ENCODE measurements at regions not wholly inside any gene's neighbourhood (a gene's known extent, or its start where the extent isn't known, plus 50 kb on each side); places are given as distances from the start of the nearest gene placed in this dataset.

DNA sequence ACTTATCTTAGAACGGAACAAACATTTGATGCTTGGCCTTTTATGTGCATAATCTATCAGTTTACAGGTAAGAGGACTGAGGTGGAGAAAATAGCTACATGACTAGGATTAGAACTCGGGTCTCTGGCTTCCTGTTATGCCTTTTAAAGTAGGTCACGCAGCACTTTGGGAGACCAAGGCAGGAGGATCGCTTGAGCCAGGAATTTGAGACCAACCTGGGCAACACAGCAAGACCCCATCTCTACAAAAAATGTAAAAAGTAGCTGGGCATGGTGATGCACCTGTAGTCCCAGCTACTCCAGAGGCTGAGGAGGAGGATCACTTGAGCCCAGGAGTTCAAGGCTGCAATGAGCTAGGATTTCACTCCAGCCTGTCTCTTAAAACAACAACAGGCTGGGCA, 81.9 kb upstream of the AKT3 start:
- no peak overlapping the region for H3K4me3 ChIP-seq (ENCODE audit: low read length in 2 of 2)
- no peaks in the 10 kb centered on the region for H3K4me1 ChIP-seq (ENCODE audit: control insufficient read depth in 2 of 2, insufficient read depth in 2 of 2, low read length in 2 of 2)
- H3K27ac ChIP-seq (ENCODE audit: low read depth in 2 of 2, low read length in 2 of 2): no peak overlapping the region
- no peaks in the 10 kb centered on the region for H3K27me3 ChIP-seq (ENCODE audit: control insufficient read depth in 2 of 2, insufficient read depth in 2 of 2, low read length in 2 of 2)
- H3K9me3 ChIP-seq (ENCODE audit: control insufficient read depth in 2 of 2, low read length in 2 of 2): no peaks in the 10 kb centered on the region
- no peaks in the 10 kb centered on the region for H3K36me3 ChIP-seq (ENCODE audit: control insufficient read depth in 2 of 2, insufficient read depth in 2 of 2, low read length in 2 of 2)
- H3K9ac ChIP-seq (ENCODE audit: low read depth in 1 of 2, low read length in 2 of 2): no peak overlapping the region

DNA sequence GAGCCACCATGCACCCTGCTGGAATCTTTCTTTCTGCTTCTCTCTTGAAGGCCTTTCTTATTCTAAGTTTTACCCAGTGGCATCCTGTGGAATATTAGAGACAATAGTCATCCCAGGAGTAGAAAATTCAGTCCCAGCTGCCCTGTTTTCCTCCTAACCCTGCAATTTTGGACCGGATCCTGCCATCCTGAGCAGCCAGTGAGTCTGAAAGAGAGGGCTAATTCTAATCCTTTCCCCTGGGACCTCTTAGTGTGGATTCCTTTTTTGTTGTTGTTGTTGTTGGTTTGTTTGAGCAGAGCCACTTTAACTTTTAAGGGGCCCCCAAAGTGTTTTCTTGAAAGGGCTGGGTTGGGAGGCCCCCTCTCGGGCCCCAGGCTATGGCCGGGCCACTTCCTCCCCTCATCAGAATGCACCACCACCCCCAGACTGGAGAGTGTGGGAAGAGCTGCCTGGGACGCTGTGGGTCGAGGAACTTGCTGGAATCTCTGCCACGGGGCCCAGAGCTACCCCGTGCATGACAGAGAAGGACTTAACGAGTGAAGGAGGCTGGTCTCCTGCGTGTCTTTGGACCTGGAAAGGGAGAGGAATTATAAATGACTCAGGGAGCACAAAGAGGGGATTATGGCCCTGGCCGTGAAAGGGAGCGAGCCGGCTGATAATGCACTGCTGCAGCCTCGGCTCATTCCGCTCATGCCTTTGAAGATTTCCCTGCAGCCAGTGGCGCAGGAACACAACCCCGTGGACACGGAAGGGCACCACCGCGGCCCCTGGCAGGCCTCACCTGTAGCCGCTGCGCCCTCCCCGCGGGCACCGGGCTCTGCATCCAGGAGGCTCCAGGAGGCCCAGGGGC, 81.0 kb upstream of the AKT3 start:
- Histone ChIP-seq H3K27me3 (ENCODE audit: control insufficient read depth in 2 of 2, insufficient read depth in 2 of 2, low read length in 2 of 2) (no peaks in the 10 kb centered on the region), H3K36me3 (ENCODE audit: control insufficient read depth in 2 of 2, insufficient read depth in 2 of 2, low read length in 2 of 2) (no peaks in the 10 kb centered on the region), H3K9me3 (ENCODE audit: control insufficient read depth in 2 of 2, low read length in 2 of 2) (no peaks in the 10 kb centered on the region), H3K27ac (ENCODE audit: low read depth in 2 of 2, low read length in 2 of 2) (no peak overlapping the region), H3K9ac (ENCODE audit: low read depth in 1 of 2, low read length in 2 of 2) (no peak overlapping the region), H3K4me3 (ENCODE audit: low read length in 2 of 2) (no peak overlapping the region), H3K4me1 (ENCODE audit: control insufficient read depth in 2 of 2, insufficient read depth in 2 of 2, low read length in 2 of 2) (no peaks in the 10 kb centered on the region)

DNA sequence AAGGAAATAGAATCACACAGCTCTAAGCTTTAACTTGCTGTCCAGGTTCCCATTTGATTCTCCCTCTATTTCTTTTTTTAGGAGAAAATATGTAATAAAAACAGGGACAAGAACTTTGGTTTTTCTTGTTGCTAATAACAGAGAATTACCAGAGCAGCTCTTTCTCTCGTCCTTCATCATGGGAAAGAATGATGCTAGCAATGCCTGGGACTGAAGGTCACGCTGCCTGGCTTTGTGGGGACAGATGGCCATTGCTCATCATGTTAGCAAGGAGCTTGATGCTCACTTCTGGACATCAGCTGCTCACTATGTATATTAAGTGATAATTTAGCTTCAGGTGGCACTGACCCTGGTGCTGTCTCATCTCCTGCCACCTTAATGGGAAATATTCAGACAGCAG, 77.3 kb upstream of the AKT3 start:
- Histone ChIP-seq H3K4me1 (ENCODE audit: control insufficient read depth in 2 of 2, insufficient read depth in 2 of 2, low read length in 2 of 2) (no peaks in the 10 kb centered on the region), H3K4me3 (ENCODE audit: low read length in 2 of 2) (no peak overlapping the region)

DNA sequence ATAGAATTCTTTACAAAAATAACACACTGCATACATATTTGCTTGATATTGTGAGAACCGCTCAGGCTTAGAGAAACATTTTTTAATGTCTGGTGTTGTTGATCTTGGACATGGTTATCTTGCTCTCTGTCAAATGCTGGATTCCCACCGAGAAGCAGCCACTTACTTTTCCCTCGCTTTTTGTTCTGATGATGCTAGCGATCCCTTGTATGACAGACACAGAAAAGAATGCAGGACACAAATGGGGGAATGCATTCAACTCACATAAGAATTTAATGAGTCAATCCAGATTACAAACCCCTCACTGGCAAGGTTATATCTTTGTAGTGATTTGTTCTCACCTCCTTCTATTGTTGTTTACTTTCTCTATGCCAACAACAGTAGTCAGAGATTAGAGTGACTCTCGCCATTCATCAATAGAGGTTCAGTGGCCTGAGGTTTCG, 76.8 kb upstream of the AKT3 start:
- H3K9ac ChIP-seq (ENCODE audit: low read depth in 1 of 2, low read length in 2 of 2): no peak overlapping the region
- no peak overlapping the region for H3K27ac ChIP-seq (ENCODE audit: low read depth in 2 of 2, low read length in 2 of 2)
- no peaks in the 10 kb centered on the region for H3K27me3 ChIP-seq (ENCODE audit: control insufficient read depth in 2 of 2, insufficient read depth in 2 of 2, low read length in 2 of 2)
- H3K4me3 ChIP-seq (ENCODE audit: low read length in 2 of 2): no peak overlapping the region
- H3K4me1 ChIP-seq (ENCODE audit: control insufficient read depth in 2 of 2, insufficient read depth in 2 of 2, low read length in 2 of 2): no peaks in the 10 kb centered on the region
- H3K9me3 ChIP-seq (ENCODE audit: control insufficient read depth in 2 of 2, low read length in 2 of 2): no peaks in the 10 kb centered on the region
- no peaks in the 10 kb centered on the region for H3K36me3 ChIP-seq (ENCODE audit: control insufficient read depth in 2 of 2, insufficient read depth in 2 of 2, low read length in 2 of 2)

More for the DNA sequence above, 77.3 kb upstream of the AKT3 start:
- H3K9ac ChIP-seq (ENCODE audit: low read depth in 1 of 2, low read length in 2 of 2): no peak overlapping the region
- H3K36me3 ChIP-seq (ENCODE audit: control insufficient read depth in 2 of 2, insufficient read depth in 2 of 2, low read length in 2 of 2): no peaks in the 10 kb centered on the region
- H3K27ac ChIP-seq (ENCODE audit: low read depth in 2 of 2, low read length in 2 of 2): no peak overlapping the region
- H3K27me3 ChIP-seq (ENCODE audit: control insufficient read depth in 2 of 2, insufficient read depth in 2 of 2, low read length in 2 of 2): no peaks in the 10 kb centered on the region
- no peaks in the 10 kb centered on the region for H3K9me3 ChIP-seq (ENCODE audit: control insufficient read depth in 2 of 2, low read length in 2 of 2)

DNA sequence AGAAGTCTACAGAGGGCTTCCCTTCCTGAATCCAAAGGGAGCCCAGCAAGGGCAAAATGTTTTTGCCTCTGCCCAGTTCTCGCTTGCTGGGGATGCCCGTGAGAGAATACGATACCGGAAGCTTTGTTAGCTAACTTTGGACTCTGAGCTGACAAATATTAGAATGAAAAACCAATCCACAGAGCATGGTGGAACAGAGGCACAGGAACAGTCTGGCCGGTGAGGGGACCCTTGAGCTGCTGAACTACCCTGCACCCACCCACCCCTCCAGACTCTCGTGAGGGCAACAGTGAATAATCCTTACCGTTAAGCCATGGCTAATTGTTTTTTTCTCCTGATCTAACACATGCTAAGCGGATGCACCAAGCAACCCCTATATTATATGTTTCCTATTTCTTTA, 76.3 kb upstream of the AKT3 start:
- H3K4me3 ChIP-seq (ENCODE audit: low read length in 2 of 2): no peak overlapping the region
- H3K27ac ChIP-seq (ENCODE audit: low read depth in 2 of 2, low read length in 2 of 2): no peak overlapping the region
- no peaks in the 10 kb centered on the region for H3K36me3 ChIP-seq (ENCODE audit: control insufficient read depth in 2 of 2, insufficient read depth in 2 of 2, low read length in 2 of 2)
- no peaks in the 10 kb centered on the region for H3K4me1 ChIP-seq (ENCODE audit: control insufficient read depth in 2 of 2, insufficient read depth in 2 of 2, low read length in 2 of 2)
- no peaks in the 10 kb centered on the region for H3K27me3 ChIP-seq (ENCODE audit: control insufficient read depth in 2 of 2, insufficient read depth in 2 of 2, low read length in 2 of 2)
- no peaks in the 10 kb centered on the region for H3K9me3 ChIP-seq (ENCODE audit: control insufficient read depth in 2 of 2, low read length in 2 of 2)
- H3K9ac ChIP-seq (ENCODE audit: low read depth in 1 of 2, low read length in 2 of 2): no peak overlapping the region

DNA sequence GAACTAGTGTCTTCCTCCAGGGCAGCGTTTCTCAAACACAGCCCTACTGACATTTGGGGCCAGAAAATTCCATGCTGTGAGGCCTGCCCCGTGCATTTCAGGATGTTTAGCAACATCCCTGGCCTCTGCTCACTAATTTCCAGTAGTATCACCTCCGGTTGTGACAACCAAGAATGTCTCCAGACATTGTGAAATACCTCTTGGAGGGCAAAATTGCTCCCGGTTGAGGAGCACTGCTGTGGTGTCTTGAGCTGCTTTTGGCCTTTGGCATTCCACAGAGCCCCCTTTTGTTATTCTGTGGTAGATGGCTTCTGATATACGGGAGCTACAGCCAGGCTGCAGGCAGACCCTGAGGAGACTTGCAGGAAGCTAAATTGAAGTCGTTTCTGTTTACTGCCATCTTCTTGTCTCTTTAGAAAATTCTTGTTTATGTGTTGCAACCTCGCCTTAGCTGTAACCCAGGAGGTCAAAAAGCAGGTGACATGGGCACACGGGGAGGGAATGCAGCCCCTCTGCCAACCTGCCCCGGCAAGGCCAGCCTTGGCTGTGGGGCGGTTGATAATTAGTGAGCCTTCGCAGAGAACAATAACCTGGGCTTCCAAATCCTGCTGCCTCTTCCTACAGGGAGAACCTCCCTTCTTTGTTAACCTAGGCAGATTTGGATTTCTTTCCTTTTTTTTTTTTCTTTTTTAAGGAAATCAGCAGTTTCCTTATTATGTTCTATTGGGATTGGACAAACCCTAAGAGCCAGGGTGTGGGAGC, 74.7 kb upstream of the AKT3 start:
- H3K27me3 ChIP-seq (ENCODE audit: control insufficient read depth in 2 of 2, insufficient read depth in 2 of 2, low read length in 2 of 2): no peaks in the 10 kb centered on the region
- H3K27ac ChIP-seq (ENCODE audit: low read depth in 2 of 2, low read length in 2 of 2): no peak overlapping the region

DNA sequence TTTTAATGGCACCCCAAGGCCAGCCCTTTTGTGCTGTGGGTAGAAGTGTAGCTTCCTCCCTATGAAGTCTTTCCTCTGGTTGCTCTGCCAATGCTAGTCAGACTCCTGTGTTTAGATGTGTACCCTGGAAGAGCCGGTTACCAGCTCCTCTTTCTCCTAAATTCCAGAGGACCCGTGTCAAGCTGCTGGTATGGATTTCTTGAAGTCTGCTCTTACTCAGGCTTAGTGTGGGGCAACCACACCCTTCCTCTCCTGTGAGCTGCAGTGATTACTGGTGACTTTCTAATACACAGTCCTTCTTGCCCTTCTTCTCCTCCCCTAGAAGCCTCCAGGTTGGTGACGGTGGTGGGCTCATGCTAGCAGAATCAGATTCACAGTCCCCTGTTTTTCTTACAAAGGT, 74.1 kb upstream of the AKT3 start:
- Histone ChIP-seq H3K9me3 (ENCODE audit: control insufficient read depth in 2 of 2, low read length in 2 of 2) (no peaks in the 10 kb centered on the region), H3K27ac (ENCODE audit: low read depth in 2 of 2, low read length in 2 of 2) (no peak overlapping the region), H3K36me3 (ENCODE audit: control insufficient read depth in 2 of 2, insufficient read depth in 2 of 2, low read length in 2 of 2) (no peaks in the 10 kb centered on the region)

More for the DNA sequence above, 74.7 kb upstream of the AKT3 start:
- Histone ChIP-seq H3K4me1 (ENCODE audit: control insufficient read depth in 2 of 2, insufficient read depth in 2 of 2, low read length in 2 of 2) (no peaks in the 10 kb centered on the region), H3K36me3 (ENCODE audit: control insufficient read depth in 2 of 2, insufficient read depth in 2 of 2, low read length in 2 of 2) (no peaks in the 10 kb centered on the region), H3K9me3 (ENCODE audit: control insufficient read depth in 2 of 2, low read length in 2 of 2) (no peaks in the 10 kb centered on the region), H3K9ac (ENCODE audit: low read depth in 1 of 2, low read length in 2 of 2) (no peak overlapping the region), H3K4me3 (ENCODE audit: low read length in 2 of 2) (no peak overlapping the region)

DNA sequence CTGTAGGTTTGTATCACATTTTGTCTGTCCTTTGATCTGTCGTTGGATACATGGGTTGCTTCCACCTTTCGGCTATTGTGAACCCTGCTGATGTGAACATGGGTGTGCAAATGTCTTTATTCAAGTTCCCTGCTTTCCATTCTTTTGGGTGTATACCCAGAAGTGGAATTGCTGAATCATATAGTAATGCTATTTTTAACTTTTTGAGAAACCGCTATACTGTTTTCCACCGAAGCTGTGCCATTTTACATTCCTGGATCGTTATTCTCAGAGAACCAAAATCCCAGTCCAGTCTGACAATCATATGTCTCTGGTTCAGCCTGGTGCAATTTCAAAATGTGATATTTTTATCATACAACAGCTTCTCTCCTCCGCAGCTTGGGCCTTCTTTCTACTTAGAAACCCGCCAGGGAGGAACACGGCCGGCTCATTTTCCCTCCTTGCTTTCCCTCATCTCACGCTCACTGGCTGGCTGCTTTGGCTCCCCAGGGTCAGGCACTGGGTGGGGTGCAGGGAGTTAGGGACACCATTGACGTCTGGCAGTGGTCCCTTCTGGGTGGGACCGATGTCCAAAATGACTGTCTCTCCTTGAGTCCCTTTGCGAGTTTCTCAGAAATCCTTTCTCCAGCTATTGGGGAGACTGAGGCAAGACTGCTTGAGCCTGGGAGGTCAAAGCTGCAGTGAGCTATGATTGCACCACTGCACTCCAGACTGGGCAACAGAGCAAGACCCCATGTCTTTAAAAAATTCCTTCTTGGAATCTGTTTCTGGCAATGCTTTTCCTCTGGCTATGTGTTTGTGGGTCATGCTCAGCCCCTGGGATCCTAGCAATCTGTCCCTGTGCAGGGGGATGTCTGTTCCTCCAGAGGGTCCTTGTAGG, 73.5 kb upstream of the AKT3 start:
- no peak overlapping the region for H3K4me3 ChIP-seq (ENCODE audit: low read length in 2 of 2)
- H3K4me1 ChIP-seq (ENCODE audit: control insufficient read depth in 2 of 2, insufficient read depth in 2 of 2, low read length in 2 of 2): no peaks in the 10 kb centered on the region
- H3K9ac ChIP-seq (ENCODE audit: low read depth in 1 of 2, low read length in 2 of 2): no peak overlapping the region
- no peak overlapping the region for H3K27ac ChIP-seq (ENCODE audit: low read depth in 2 of 2, low read length in 2 of 2)
- H3K36me3 ChIP-seq (ENCODE audit: control insufficient read depth in 2 of 2, insufficient read depth in 2 of 2, low read length in 2 of 2): no peaks in the 10 kb centered on the region
- no peaks in the 10 kb centered on the region for H3K27me3 ChIP-seq (ENCODE audit: control insufficient read depth in 2 of 2, insufficient read depth in 2 of 2, low read length in 2 of 2)
- no peaks in the 10 kb centered on the region for H3K9me3 ChIP-seq (ENCODE audit: control insufficient read depth in 2 of 2, low read length in 2 of 2)

More for the DNA sequence above, 74.1 kb upstream of the AKT3 start:
- H3K9ac ChIP-seq (ENCODE audit: low read depth in 1 of 2, low read length in 2 of 2): no peak overlapping the region
- H3K4me1 ChIP-seq (ENCODE audit: control insufficient read depth in 2 of 2, insufficient read depth in 2 of 2, low read length in 2 of 2): no peaks in the 10 kb centered on the region
- no peak overlapping the region for H3K4me3 ChIP-seq (ENCODE audit: low read length in 2 of 2)
- H3K27me3 ChIP-seq (ENCODE audit: control insufficient read depth in 2 of 2, insufficient read depth in 2 of 2, low read length in 2 of 2): no peaks in the 10 kb centered on the region

DNA sequence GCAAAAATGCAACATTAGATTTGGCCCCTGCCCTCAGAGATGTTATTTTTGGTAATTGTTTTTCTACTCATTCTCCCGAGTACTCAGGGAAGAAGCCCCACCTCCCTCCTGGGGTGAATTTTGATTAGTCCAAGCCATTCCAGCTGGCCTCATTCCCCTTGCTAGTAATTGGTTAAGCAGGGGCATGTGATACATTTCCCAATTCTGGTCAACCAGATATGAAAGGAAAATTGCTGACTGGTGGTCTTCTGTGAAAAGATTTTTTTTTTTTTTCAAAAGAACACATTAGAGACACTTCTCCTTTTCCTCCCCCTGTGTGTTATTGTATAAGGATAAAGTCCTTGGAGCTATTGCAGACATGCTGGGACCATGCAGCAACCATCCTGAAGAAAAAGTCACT, 71.1 kb upstream of the AKT3 start:
- H3K4me1 ChIP-seq (ENCODE audit: control insufficient read depth in 2 of 2, insufficient read depth in 2 of 2, low read length in 2 of 2): no peaks in the 10 kb centered on the region
- H3K9ac ChIP-seq (ENCODE audit: low read depth in 1 of 2, low read length in 2 of 2): no peak overlapping the region
- H3K9me3 ChIP-seq (ENCODE audit: control insufficient read depth in 2 of 2, low read length in 2 of 2): no peaks in the 10 kb centered on the region
- no peaks in the 10 kb centered on the region for H3K36me3 ChIP-seq (ENCODE audit: control insufficient read depth in 2 of 2, insufficient read depth in 2 of 2, low read length in 2 of 2)
- H3K27me3 ChIP-seq (ENCODE audit: control insufficient read depth in 2 of 2, insufficient read depth in 2 of 2, low read length in 2 of 2): peaks cover 4 to 11% of the 10 kb centered on the region in 2 donors
- H3K27ac ChIP-seq (ENCODE audit: low read depth in 2 of 2, low read length in 2 of 2): no peak overlapping the region
- H3K4me3 ChIP-seq (ENCODE audit: low read length in 2 of 2): no peak overlapping the region
